ENCODE measurements at regions not wholly inside any gene's neighbourhood (a gene's known extent, or its start where the extent isn't known, plus 50 kb on each side); places are given as distances from the start of the nearest gene placed in this dataset.

DNA sequence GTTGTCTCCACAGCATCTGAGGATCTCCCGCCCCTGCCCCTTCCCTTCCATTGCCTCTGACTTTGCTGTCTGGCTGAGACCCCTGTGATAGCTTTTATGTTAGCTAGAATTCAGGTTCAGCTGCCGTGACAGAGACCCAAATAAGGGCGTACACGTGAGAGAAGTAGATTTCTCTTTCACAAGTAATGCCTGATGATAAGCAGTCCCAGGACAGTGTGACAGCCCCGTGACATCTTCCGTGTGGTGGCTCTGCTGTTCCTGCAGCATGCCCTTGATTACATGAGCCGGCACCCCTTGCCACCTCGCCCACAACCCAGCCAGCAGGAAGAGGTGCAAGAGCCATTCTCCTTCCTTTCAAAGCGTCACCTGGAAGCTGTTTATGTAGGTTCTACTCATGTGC, 130.9 kb upstream of the PODXL start:
- TF ChIP-seq TEAD4 (IDR thresholded peaks at IDR 0.05; ENCODE audit: borderline replicate concordance, insufficient read depth) (no peak), POLR2AphosphoS5 (IDR thresholded peaks at IDR 0.05; ENCODE audit: low read depth, low read length) (no peak)
- no peak overlapping the region for H3K27ac ChIP-seq (ENCODE audit: low read depth in 2 of 2, low read length in 1 of 2)
- H3K4me3 ChIP-seq (ENCODE audit: low read depth in 2 of 2, low read length in 1 of 2), result no peak overlapping the region
- no peaks in the 10 kb centered on the region for H3K79me2 ChIP-seq (ENCODE audit: insufficient read depth)
- ChIA-PET POLR2A (no interaction called here), CTCF (interaction anchor here (0.6 to 6.4 kb wide), 2 partner anchors 15 to 177 kb away, joined by 3 to 107 read pairs; no protein-coding TSS in a partner anchor)
- no peaks in the 10 kb centered on the region for H3K9me3 ChIP-seq
- H2AFZ ChIP-seq (ENCODE audit: low read depth), result no peak overlapping the region
- no peak for DNase-seq
- H3K9me2 ChIP-seq, result no peaks in the 10 kb centered on the region
- H3F3A ChIP-seq (replicated peaks; ENCODE audit: insufficient read depth), result no peaks in the 10 kb centered on the region
- no peak overlapping the region for H3K4me2 ChIP-seq
- no peaks in the 10 kb centered on the region for H3K27me3 ChIP-seq (ENCODE audit: insufficient read depth)
- WGBS (ENCODE audit: low lambda C conversion rate), result 66% methylated on average over 9 of the region's 9 CpGs
- no peaks in the 10 kb centered on the region for H4K20me1 ChIP-seq (ENCODE audit: insufficient read depth)
- peaks cover 0 to 3% of the 10 kb centered on the region in 2 experiments; a peak in 1 of 4 replicates for H3K4me1 ChIP-seq (ENCODE audit: control insufficient read depth in 1 of 2, insufficient read depth in 2 of 2, low read depth in 1 of 2, low read length in 1 of 2)
- no peak overlapping the region for H3K9ac ChIP-seq
- no peaks in the 10 kb centered on the region for H3K36me3 ChIP-seq (replicated peaks in 1 of 2; ENCODE audit: control insufficient read depth in 1 of 2, insufficient read depth in 2 of 2, low read length in 1 of 2)

DNA sequence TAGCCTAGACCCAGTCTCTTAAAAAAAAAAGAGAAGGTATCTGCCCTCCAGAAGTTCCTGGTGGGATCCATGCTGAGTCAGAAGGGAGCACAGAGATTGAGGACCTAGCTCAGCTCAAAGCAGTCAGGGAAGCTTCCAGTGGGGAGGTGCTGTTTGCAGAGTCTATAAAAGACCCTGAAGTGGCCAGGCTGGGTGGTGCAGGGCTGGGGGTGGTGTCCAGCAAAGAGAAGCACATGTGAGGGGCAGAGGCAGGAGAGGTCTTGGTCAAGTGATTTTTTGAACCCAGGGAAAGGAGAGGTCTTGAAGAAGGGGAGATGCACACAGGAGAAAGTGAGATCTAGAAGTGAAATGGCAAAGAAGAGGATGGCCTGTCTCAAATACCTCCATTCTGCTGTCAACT, 130.4 kb upstream of the PODXL start:
- ChIA-PET POLR2A (no interaction called here), CTCF (interaction anchor here (1.3 kb wide), 1 partner anchor 32 kb away, joined by 4 read pairs; no protein-coding TSS in a partner anchor)
- Histone ChIP-seq H3F3A (replicated peaks; ENCODE audit: insufficient read depth) (no peaks in the 10 kb centered on the region), H2AFZ (ENCODE audit: low read depth) (no peak overlapping the region), H3K4me1 (ENCODE audit: control insufficient read depth in 1 of 2, insufficient read depth in 2 of 2, low read depth in 1 of 2, low read length in 1 of 2) (no peaks in the 10 kb centered on the region; a peak in 1 of 4 replicates), H4K20me1 (ENCODE audit: insufficient read depth) (no peaks in the 10 kb centered on the region), H3K4me3 (ENCODE audit: low read depth in 2 of 2, low read length in 1 of 2) (no peak overlapping the region), H3K9me3 (no peaks in the 10 kb centered on the region), H3K27ac (ENCODE audit: low read depth in 2 of 2, low read length in 1 of 2) (no peak overlapping the region), H3K4me2 (no peak overlapping the region), H3K9ac (no peak overlapping the region), H3K9me2 (no peaks in the 10 kb centered on the region), H3K79me2 (ENCODE audit: insufficient read depth) (no peaks in the 10 kb centered on the region), H3K27me3 (ENCODE audit: insufficient read depth) (no peaks in the 10 kb centered on the region), H3K36me3 (replicated peaks in 1 of 2; ENCODE audit: control insufficient read depth in 1 of 2, insufficient read depth in 2 of 2, low read length in 1 of 2) (no peaks in the 10 kb centered on the region)
- no peak for TF ChIP-seq FOXJ3 (CRISPR knock-in tag; IDR thresholded peaks at IDR 0.05)
- TF ChIP-seq NFIC (IDR thresholded peaks at IDR 0.05; ENCODE audit: borderline replicate concordance), result no peak
- no peak for TF ChIP-seq JUND (IDR thresholded peaks at IDR 0.05)
- TF ChIP-seq, protein P1, sequence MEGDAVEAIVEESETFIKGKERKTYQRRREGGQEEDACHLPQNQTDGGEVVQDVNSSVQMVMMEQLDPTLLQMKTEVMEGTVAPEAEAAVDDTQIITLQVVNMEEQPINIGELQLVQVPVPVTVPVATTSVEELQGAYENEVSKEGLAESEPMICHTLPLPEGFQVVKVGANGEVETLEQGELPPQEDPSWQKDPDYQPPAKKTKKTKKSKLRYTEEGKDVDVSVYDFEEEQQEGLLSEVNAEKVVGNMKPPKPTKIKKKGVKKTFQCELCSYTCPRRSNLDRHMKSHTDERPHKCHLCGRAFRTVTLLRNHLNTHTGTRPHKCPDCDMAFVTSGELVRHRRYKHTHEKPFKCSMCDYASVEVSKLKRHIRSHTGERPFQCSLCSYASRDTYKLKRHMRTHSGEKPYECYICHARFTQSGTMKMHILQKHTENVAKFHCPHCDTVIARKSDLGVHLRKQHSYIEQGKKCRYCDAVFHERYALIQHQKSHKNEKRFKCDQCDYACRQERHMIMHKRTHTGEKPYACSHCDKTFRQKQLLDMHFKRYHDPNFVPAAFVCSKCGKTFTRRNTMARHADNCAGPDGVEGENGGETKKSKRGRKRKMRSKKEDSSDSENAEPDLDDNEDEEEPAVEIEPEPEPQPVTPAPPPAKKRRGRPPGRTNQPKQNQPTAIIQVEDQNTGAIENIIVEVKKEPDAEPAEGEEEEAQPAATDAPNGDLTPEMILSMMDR (IDR thresholded peaks at IDR 0.05), result no peak
- no peak for TF ChIP-seq EZH2phosphoT487 (IDR thresholded peaks at IDR 0.05; ENCODE audit: borderline replicate concordance, low read depth)
- TF ChIP-seq POLR2AphosphoS5 (IDR thresholded peaks at IDR 0.05; ENCODE audit: low read depth, low read length), result no peak
- no peak for TF ChIP-seq TCF12 (IDR thresholded peaks at IDR 0.05)
- TF ChIP-seq MXI1 (IDR thresholded peaks at IDR 0.05; ENCODE audit: low read depth, low read length), result no peak
- no peak for TF ChIP-seq RXRA (IDR thresholded peaks at IDR 0.05; ENCODE audit: borderline replicate concordance, low read depth)
- TF ChIP-seq ZBTB33 (IDR thresholded peaks at IDR 0.05; ENCODE audit: borderline replicate concordance, low read depth), result no peak
- TF ChIP-seq, protein P2, sequence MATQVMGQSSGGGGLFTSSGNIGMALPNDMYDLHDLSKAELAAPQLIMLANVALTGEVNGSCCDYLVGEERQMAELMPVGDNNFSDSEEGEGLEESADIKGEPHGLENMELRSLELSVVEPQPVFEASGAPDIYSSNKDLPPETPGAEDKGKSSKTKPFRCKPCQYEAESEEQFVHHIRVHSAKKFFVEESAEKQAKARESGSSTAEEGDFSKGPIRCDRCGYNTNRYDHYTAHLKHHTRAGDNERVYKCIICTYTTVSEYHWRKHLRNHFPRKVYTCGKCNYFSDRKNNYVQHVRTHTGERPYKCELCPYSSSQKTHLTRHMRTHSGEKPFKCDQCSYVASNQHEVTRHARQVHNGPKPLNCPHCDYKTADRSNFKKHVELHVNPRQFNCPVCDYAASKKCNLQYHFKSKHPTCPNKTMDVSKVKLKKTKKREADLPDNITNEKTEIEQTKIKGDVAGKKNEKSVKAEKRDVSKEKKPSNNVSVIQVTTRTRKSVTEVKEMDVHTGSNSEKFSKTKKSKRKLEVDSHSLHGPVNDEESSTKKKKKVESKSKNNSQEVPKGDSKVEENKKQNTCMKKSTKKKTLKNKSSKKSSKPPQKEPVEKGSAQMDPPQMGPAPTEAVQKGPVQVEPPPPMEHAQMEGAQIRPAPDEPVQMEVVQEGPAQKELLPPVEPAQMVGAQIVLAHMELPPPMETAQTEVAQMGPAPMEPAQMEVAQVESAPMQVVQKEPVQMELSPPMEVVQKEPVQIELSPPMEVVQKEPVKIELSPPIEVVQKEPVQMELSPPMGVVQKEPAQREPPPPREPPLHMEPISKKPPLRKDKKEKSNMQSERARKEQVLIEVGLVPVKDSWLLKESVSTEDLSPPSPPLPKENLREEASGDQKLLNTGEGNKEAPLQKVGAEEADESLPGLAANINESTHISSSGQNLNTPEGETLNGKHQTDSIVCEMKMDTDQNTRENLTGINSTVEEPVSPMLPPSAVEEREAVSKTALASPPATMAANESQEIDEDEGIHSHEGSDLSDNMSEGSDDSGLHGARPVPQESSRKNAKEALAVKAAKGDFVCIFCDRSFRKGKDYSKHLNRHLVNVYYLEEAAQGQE (IDR thresholded peaks at IDR 0.05; ENCODE audit: low read depth, low read length), result no peak
- no peak for TF ChIP-seq USF2 (IDR thresholded peaks at IDR 0.05; ENCODE audit: borderline replicate concordance, low read depth, low read length)
- TF ChIP-seq RAD21 (IDR thresholded peaks at IDR 0.05; ENCODE audit: low read length), result no peak
- no peak for TF ChIP-seq USF1 (IDR thresholded peaks at IDR 0.05; ENCODE audit: borderline replicate concordance, low read depth)
- no peak for TF ChIP-seq RFX5 (IDR thresholded peaks at IDR 0.05; ENCODE audit: low read length)
- TF ChIP-seq CHD2 (IDR thresholded peaks at IDR 0.05; ENCODE audit: low read length, partially characterized antibody), result no peak
- no peak for TF ChIP-seq SIN3A (IDR thresholded peaks at IDR 0.05; ENCODE audit: borderline replicate concordance, low read depth, low read length)
- no peak for TF ChIP-seq GABPA (IDR thresholded peaks at IDR 0.05; ENCODE audit: low read depth)
- TF ChIP-seq EP300 (IDR thresholded peaks at IDR 0.05; ENCODE audit: borderline replicate concordance in 1 of 2, low read depth in 1 of 2, low read length in 1 of 2), result no peak
- no peak for DNase-seq

Data from SK-N-SH (cell line).